Activated CD4-positive, CD25-positive, alpha-beta regulatory T cell treated with anti-CD3 and anti-CD28 coated beads, Interleukin-2, amount 50 U/mL, for 72 hours (primary cell): ENCODE measurements at regions not wholly inside any gene's neighbourhood (a gene's known extent, or its start where the extent isn't known, plus 50 kb on each side); places are given as distances from the start of the nearest gene placed in this dataset.
"Not testable (repeated sequence)": the region's sequence is repeated elsewhere in the genome, so short reads cannot be mapped to it uniquely, and the experiment has no call there.

ENCODE experiments used
- DNase-seq: peaks from one replicate; pipeline ENCODE4 v3.0.0; 2021

- DNase-seq: peak; percentile 32
Observed at GRCh38 chr22:22745225-22746060, 101.0 kb downstream of the GGTLC2 start.

- peak; percentile 26 for DNase-seq
Observed at GRCh38 chr22:22746061-22746962, 101.9 kb downstream of the GGTLC2 start.

GRCh38 chr22:22746963-22747933, 102.8 kb downstream of the GGTLC2 start:
- DNase-seq: peak; percentile 11

- DNase-seq: peak; percentile 27
Observed at GRCh38 chr22:22748297-22748743, 103.9 kb downstream of the GGTLC2 start.

- no peak for DNase-seq
Observed at GRCh38 chr22:22748756-22749155, 104.3 kb downstream of the GGTLC2 start.

- no peak for DNase-seq
Observed at GRCh38 chr22:22749167-22749758, 104.8 kb downstream of the GGTLC2 start.

GRCh38 chr22:22750335-22751042, 106.1 kb downstream of the GGTLC2 start:
- DNase-seq: peak; percentile 8

- DNase-seq: peak; percentile 20
Observed at GRCh38 chr22:22751043-22751603, 106.7 kb downstream of the GGTLC2 start.

GRCh38 chr22:22752199-22752555, 107.8 kb downstream of the GGTLC2 start:
- no peak for DNase-seq

GRCh38 chr22:22752556-22753477, 108.4 kb downstream of the GGTLC2 start:
- DNase-seq: peak; percentile 25

GRCh38 chr22:22753526-22754267, 109.3 kb downstream of the GGTLC2 start:
- peak; percentile 75 for DNase-seq

- DNase-seq: no peak
Observed at GRCh38 chr22:22754268-22754657, 109.8 kb downstream of the GGTLC2 start.

GRCh38 chr22:22754961-22755777, 110.8 kb downstream of the GGTLC2 start:
- peak; percentile 22 for DNase-seq

GRCh38 chr22:22755778-22756100, 111.3 kb downstream of the GGTLC2 start:
- peak; percentile 9 for DNase-seq

GRCh38 chr22:22756109-22756508, 111.7 kb downstream of the GGTLC2 start:
- peak; percentile 15 for DNase-seq

GRCh38 chr22:22756551-22757201, 112.3 kb downstream of the GGTLC2 start:
- peak; percentile 8 for DNase-seq

GRCh38 chr22:22758101-22758807, 113.8 kb downstream of the GGTLC2 start:
- DNase-seq: not testable (repeated sequence)
